ENCODE measurements at regions not wholly inside any gene's neighbourhood (a gene's known extent, or its start where the extent isn't known, plus 50 kb on each side); places are given as distances from the start of the nearest gene placed in this dataset.

- H3K36me3 ChIP-seq (ENCODE audit: control insufficient read depth in 4 of 4, insufficient read depth in 4 of 4, low read length in 4 of 4), result no peaks in the 10 kb centered on the region
- no peak overlapping the region for H3K27ac ChIP-seq (ENCODE audit: low read depth in 1 of 2, low read length in 1 of 2)
- H3K9ac ChIP-seq (ENCODE audit: insufficient read depth in 1 of 2, low read length in 2 of 2), result no peak overlapping the region
- H3K4me1 ChIP-seq (ENCODE audit: control insufficient read depth in 5 of 5, insufficient read depth in 5 of 5, low read length in 5 of 5), result no peaks in the 10 kb centered on the region
- TF ChIP-seq, protein P1, sequence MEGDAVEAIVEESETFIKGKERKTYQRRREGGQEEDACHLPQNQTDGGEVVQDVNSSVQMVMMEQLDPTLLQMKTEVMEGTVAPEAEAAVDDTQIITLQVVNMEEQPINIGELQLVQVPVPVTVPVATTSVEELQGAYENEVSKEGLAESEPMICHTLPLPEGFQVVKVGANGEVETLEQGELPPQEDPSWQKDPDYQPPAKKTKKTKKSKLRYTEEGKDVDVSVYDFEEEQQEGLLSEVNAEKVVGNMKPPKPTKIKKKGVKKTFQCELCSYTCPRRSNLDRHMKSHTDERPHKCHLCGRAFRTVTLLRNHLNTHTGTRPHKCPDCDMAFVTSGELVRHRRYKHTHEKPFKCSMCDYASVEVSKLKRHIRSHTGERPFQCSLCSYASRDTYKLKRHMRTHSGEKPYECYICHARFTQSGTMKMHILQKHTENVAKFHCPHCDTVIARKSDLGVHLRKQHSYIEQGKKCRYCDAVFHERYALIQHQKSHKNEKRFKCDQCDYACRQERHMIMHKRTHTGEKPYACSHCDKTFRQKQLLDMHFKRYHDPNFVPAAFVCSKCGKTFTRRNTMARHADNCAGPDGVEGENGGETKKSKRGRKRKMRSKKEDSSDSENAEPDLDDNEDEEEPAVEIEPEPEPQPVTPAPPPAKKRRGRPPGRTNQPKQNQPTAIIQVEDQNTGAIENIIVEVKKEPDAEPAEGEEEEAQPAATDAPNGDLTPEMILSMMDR (IDR thresholded peaks at IDR 0.05; ENCODE audit: control extremely low read depth, extremely low read depth), result no peak
- no peak overlapping the region for H3K4me3 ChIP-seq
- no peaks in the 10 kb centered on the region for H3K27me3 ChIP-seq (ENCODE audit: control insufficient read depth in 3 of 3, insufficient read depth in 3 of 3, low read length in 2 of 3)
- peaks cover 0 to 6% (median 2%) of the 10 kb centered on the region in 4 donors for H3K9me3 ChIP-seq (ENCODE audit: control insufficient read depth in 4 of 4, insufficient read depth in 3 of 4, low read length in 3 of 4)
- DNase-seq, result no peak
- no peak for ATAC-seq (ENCODE audit: insufficient read depth, low FRiP score)
- WGBS, 2 donors, result 95 to 100% methylated on average over 1 of the region's 1 CpG
These were observed 230.0 kb upstream of the SRRM4 start for GRCh38 chr12:118751355-118751754.

GRCh38 chr12:118760623-118761022 lies 220.7 kb upstream of the SRRM4 start:
- ATAC-seq (ENCODE audit: insufficient read depth, low FRiP score), result no peak
- no peak overlapping the region for H3K27ac ChIP-seq (ENCODE audit: low read depth in 1 of 2, low read length in 1 of 2)

DNA sequence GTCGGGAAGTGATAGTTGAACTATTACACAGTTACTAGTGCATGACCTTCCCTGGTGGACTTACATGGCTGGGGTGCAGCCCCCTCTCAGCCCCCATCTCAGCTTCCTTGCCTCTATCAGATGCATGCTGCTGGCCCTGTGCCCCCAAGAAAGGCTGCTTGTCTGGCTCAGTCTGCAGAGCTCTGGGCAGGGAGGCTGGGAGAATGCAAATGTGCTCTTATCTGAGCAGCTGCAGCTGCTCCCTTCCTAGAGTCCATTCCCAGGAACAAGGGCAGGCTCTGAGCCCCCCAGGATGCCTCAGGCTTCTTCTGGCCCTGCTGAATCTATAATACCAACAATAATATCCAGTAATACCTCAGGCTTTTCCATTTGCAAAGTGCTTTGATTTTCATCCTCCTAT lies 218.1 kb upstream of the SRRM4 start:
- no peaks in the 10 kb centered on the region for H3K27me3 ChIP-seq (ENCODE audit: control insufficient read depth in 3 of 3, insufficient read depth in 3 of 3, low read length in 2 of 3)
- no peak overlapping the region for H3K4me3 ChIP-seq
- 82 to 100% methylated on average over 1 of the region's 1 CpG for WGBS, 2 donors
- no peaks in the 10 kb centered on the region for H3K4me1 ChIP-seq (ENCODE audit: control insufficient read depth in 5 of 5, insufficient read depth in 5 of 5, low read length in 5 of 5)
- no peak overlapping the region for H3K9ac ChIP-seq (ENCODE audit: insufficient read depth in 1 of 2, low read length in 2 of 2)
- H3K27ac ChIP-seq (ENCODE audit: low read depth in 1 of 2, low read length in 1 of 2), result no peak overlapping the region
- TF ChIP-seq, protein P1 (IDR thresholded peaks at IDR 0.05; ENCODE audit: control extremely low read depth, extremely low read depth), result no peak
- H3K36me3 ChIP-seq (ENCODE audit: control insufficient read depth in 4 of 4, insufficient read depth in 4 of 4, low read length in 4 of 4), result no peaks in the 10 kb centered on the region
- DNase-seq (no peak), ATAC-seq (ENCODE audit: insufficient read depth, low FRiP score) (no peak)
- peaks cover 0 to 5% (median 0%) of the 10 kb centered on the region in 4 donors for H3K9me3 ChIP-seq (ENCODE audit: control insufficient read depth in 4 of 4, insufficient read depth in 3 of 4, low read length in 3 of 4)

More at GRCh38 chr12:118760623-118761022, 220.7 kb upstream of the SRRM4 start:
- 87 to 100% methylated on average over 1 of the region's 1 CpG for WGBS, 2 donors
- H3K4me3 ChIP-seq, result no peak overlapping the region
- DNase-seq, result no peak
- TF ChIP-seq, protein P1 (IDR thresholded peaks at IDR 0.05; ENCODE audit: control extremely low read depth, extremely low read depth), result no peak
- H3K9me3 ChIP-seq (ENCODE audit: control insufficient read depth in 4 of 4, insufficient read depth in 3 of 4, low read length in 3 of 4), result peaks cover 0 to 5% (median 0%) of the 10 kb centered on the region in 4 donors
- no peaks in the 10 kb centered on the region for H3K27me3 ChIP-seq (ENCODE audit: control insufficient read depth in 3 of 3, insufficient read depth in 3 of 3, low read length in 2 of 3)
- H3K36me3 ChIP-seq (ENCODE audit: control insufficient read depth in 4 of 4, insufficient read depth in 4 of 4, low read length in 4 of 4), result no peaks in the 10 kb centered on the region
- no peaks in the 10 kb centered on the region for H3K4me1 ChIP-seq (ENCODE audit: control insufficient read depth in 5 of 5, insufficient read depth in 5 of 5, low read length in 5 of 5)
- H3K9ac ChIP-seq (ENCODE audit: insufficient read depth in 1 of 2, low read length in 2 of 2), result no peak overlapping the region

Data from lung (tissue), 11 donors.